K562 (cell line): ENCODE measurements at regions not wholly inside any gene's neighbourhood (a gene's known extent, or its start where the extent isn't known, plus 50 kb on each side); places are given as distances from the start of the nearest gene placed in this dataset.
"Not testable (repeated sequence)": the region's sequence is repeated elsewhere in the genome, so short reads cannot be mapped to it uniquely, and the experiment has no call there.

Experiments
- FOXP1 ChIP-seq: sonication (generic); formaldehyde crosslinking; IDR thresholded peaks from 2 replicates; pipeline ENCODE4 v1.8.0; 2022; ENCODE audit warnings: mild to moderate bottlenecking, missing genetic modification reagents
- TCF7L2 ChIP-seq: fragments of 150-350 bp; IDR thresholded peaks from 2 replicates; pipeline ENCODE4 v1.6.1; 2016; ENCODE audit warnings: low read depth, mild to moderate bottlenecking, low read length, moderate library complexity

DNA sequence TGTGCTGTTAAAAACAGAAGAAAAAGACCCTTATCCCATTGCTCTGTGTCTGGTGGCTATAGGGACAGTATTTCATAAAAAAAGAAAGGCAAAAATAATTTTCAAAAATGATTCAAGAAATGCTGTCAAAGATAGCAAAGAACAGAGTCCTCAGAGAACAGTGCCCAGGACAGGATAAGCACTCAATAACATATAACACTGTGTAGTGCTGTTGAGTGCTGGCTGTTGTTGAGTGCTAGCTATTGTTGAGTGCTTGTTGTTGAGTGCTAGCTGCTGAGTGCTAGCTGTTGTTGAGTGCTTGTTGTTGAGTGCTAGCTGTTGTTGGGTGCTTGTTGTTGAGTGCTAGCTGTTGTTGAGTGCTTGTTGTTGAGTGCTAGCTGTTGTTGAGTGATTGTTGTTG, 94.5 kb upstream of the PLGLB2 start:
- not testable (repeated sequence) for TF ChIP-seq FOXP1 (CRISPR knock-in tag); TCF7L2
